ENCODE measurements at regions not wholly inside any gene's neighbourhood (a gene's known extent, or its start where the extent isn't known, plus 50 kb on each side); places are given as distances from the start of the nearest gene placed in this dataset.

DNA sequence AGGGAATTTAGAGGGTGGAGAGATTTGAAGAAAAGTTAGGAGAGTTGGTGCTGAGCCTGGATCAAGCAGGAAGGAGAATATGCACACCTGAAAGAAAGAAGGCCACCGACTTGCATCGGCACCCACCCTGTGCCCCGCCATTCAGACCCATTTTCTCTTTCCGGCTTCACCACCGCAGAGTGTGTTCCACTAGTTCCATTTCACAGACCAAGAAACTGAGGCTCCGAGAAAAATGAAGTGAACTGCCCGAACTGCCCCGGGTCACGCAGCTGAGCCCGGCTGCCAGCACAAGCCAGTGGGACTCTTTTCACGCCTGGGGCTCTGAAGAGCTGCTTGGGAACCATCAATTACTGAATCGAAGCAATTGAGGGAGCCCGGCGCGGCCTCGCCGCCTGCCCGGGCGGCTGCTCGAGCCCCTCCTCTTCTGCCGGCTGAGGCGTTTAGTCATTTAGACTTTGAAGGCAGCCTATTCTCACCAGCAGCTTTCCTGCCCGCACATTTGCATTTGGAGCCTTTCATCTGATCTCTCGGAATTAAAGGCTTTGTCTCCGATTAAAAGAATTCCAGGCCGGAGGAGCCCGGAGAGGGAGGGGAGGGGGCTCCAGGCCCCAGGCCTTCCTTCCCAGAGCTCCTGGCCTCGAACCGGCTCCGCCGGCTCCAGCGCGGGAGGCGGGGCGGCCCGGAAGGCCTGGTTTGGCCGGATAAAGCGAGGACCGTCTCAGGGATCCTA, 140.2 kb upstream of the PJA1 start:
- TF ChIP-seq, protein P1, sequence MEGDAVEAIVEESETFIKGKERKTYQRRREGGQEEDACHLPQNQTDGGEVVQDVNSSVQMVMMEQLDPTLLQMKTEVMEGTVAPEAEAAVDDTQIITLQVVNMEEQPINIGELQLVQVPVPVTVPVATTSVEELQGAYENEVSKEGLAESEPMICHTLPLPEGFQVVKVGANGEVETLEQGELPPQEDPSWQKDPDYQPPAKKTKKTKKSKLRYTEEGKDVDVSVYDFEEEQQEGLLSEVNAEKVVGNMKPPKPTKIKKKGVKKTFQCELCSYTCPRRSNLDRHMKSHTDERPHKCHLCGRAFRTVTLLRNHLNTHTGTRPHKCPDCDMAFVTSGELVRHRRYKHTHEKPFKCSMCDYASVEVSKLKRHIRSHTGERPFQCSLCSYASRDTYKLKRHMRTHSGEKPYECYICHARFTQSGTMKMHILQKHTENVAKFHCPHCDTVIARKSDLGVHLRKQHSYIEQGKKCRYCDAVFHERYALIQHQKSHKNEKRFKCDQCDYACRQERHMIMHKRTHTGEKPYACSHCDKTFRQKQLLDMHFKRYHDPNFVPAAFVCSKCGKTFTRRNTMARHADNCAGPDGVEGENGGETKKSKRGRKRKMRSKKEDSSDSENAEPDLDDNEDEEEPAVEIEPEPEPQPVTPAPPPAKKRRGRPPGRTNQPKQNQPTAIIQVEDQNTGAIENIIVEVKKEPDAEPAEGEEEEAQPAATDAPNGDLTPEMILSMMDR (IDR thresholded peaks at IDR 0.05; ENCODE audit: borderline replicate concordance, extremely low read depth, low read length, poor library complexity, severe bottlenecking): no peak
- no peak for TF ChIP-seq EZH2 (IDR thresholded peaks at IDR 0.05; ENCODE audit: borderline replicate concordance, low read depth, low read length, severe bottlenecking)
